K562 (cell line): ENCODE measurements at regions not wholly inside any gene's neighbourhood (a gene's known extent, or its start where the extent isn't known, plus 50 kb on each side); places are given as distances from the start of the nearest gene placed in this dataset.
A peak's percentile ranks its signal among the peaks of the same experiment; 100 is the strongest.

Experiments
- ATF1 ChIP-seq, 2 experiments: fragments of 450-650 bp in 1 of 2; IDR thresholded peaks; 2 replicates each; pipeline ENCODE4 v1.6.1; 2016; ENCODE audit warnings: missing compliant biosample characterization in 1 of 2, missing genetic modification characterization in 1 of 2
- HDGF ChIP-seq: fragments of 450-650 bp; IDR thresholded peaks from 2 replicates; pipeline ENCODE4 v1.6.1; 2016
- HMBOX1 ChIP-seq: sonication (generic); IDR thresholded peaks from 2 replicates; pipeline ENCODE4 v1.6.1; 2016
- IRF2 ChIP-seq: sonication (generic); formaldehyde crosslinking; IDR thresholded peaks from 2 replicates; pipeline ENCODE4 v1.8.1; 2022; ENCODE audit warnings: mild to moderate bottlenecking, missing genetic modification reagents
- MGA ChIP-seq: fragments of 450-650 bp; IDR thresholded peaks from 2 replicates; pipeline ENCODE4 v1.6.1; 2016; ENCODE audit warnings: mild to moderate bottlenecking, moderate library complexity
- SIRT6 ChIP-seq: IDR thresholded peaks from one replicate; pipeline ENCODE4 v1.6.1; 2012; ENCODE audit warnings: low read depth, mild to moderate bottlenecking, control low read depth, inconsistent platforms, low read length, moderate library complexity
- TRIM25 ChIP-seq: fragments of 450-650 bp; IDR thresholded peaks from 2 replicates; pipeline ENCODE4 v1.7.0; 2016; ENCODE audit warnings: borderline replicate concordance
- ZBTB17 ChIP-seq: fragments of 450-650 bp; formaldehyde crosslinking; IDR thresholded peaks from 2 replicates; pipeline ENCODE4 v1.4.0; 2020; ENCODE audit warnings: mild to moderate bottlenecking
- ZBTB5 ChIP-seq: fragments of 450-650 bp; IDR thresholded peaks from 2 replicates; pipeline ENCODE4 v1.6.1; 2017; ENCODE audit warnings: antibody characterized with exemption
- ZBTB8A ChIP-seq: fragments of 450-650 bp; IDR thresholded peaks from 2 replicates; pipeline ENCODE4 v1.6.1; 2018; ENCODE audit warnings: mild to moderate bottlenecking, moderate library complexity; ENCODE audit not compliant: partially characterized antibody
- ZNF12 ChIP-seq: sonication (generic); formaldehyde crosslinking; IDR thresholded peaks from 2 replicates; pipeline ENCODE4 v1.4.0; 2020; ENCODE audit warnings: mild to moderate bottlenecking, missing genetic modification reagents
- ZNF408 ChIP-seq: fragments of 250-450 bp; sonication (Bioruptor Pico); IDR thresholded peaks from 2 replicates; pipeline ENCODE4 v1.4.0; 2020; ENCODE audit warnings: low read depth, mild to moderate bottlenecking, moderate library complexity
- ZNF830 ChIP-seq: fragments of 250-450 bp; sonication (Bioruptor Pico); IDR thresholded peaks from 2 replicates; pipeline ENCODE4 v1.5.0; 2021; ENCODE audit warnings: mild to moderate bottlenecking

- TF ChIP-seq MGA (peak; percentile 51; the same call in 1 of the 2 replicates), ATF1 (CRISPR knock-in tag; IDR thresholded peaks at IDR 0.05) (no peak), ATF1 (tag; IDR thresholded peaks at IDR 0.05) (peak; percentile 64), IRF2 (CRISPR knock-in tag) (no peak), ZBTB8A (no peak), TRIM25 (no peak), ZNF408 (CRISPR knock-in tag) (no peak), HDGF (no peak), ZNF12 (CRISPR knock-in tag) (no peak), HMBOX1 (peak; percentile 87), ZBTB5 (no peak), ZNF830 (CRISPR knock-in tag) (no peak), ZBTB17 (CRISPR knock-in tag) (no peak), SIRT6 (no peak)
Measured at GRCh38 chr6:90369024-90369519, 72.4 kb upstream of the BACH2 start (continued).
